H1 (cell line): ENCODE measurements at regions not wholly inside any gene's neighbourhood (a gene's known extent, or its start where the extent isn't known, plus 50 kb on each side); places are given as distances from the start of the nearest gene placed in this dataset.
A peak's percentile ranks its signal among the peaks of the same experiment; 100 is the strongest.

Experiments used
- CTCF ChIA-PET: fragments of 300-600 bp; sonication (Branson Sonifier 250); formaldehyde crosslinking; loops from one replicate; lab custom pipeline; 2021; ENCODE audit not compliant: partially characterized antibody; lab: Charles Lee
- POLR2A ChIA-PET: fragments of 300-600 bp; sonication (Branson Sonifier 250); formaldehyde crosslinking; loops from one replicate; lab custom pipeline; 2021; ENCODE audit warnings: inconsistent platforms; ENCODE audit not compliant: partially characterized antibody; lab: Charles Lee
- DNase-seq, 2 experiments: peaks; one replicate each; pipeline versions ENCODE4 v3.0.0 to v3.0.0-alpha.2; 2010 to 2022; ENCODE audit warnings: low spot score in 2 of 2, low read depth in 1 of 2, mixed read lengths in 1 of 2
- FAIRE-seq: peaks from 2 replicates; lab custom pipeline; 2011; peaks lifted over from hg19 to GRCh38; lab: Jason Lieb, UNC
- H2AFZ ChIP-seq: 2 replicates; pipeline ENCODE4 v1.8.1; 2012; ENCODE audit warnings: low read length, inconsistent platforms
- H2AK5ac ChIP-seq: 2 replicates; pipeline ENCODE4 v1.6.1; 2013; ENCODE audit warnings: low read depth, low read length
- H2BK120ac ChIP-seq: replicated peaks from 2 replicates; pipeline ENCODE3; 2013; ENCODE audit warnings: low read depth, low read length, inconsistent platforms
- H2BK12ac ChIP-seq: 2 replicates; pipeline ENCODE4 v1.6.1; 2013; ENCODE audit warnings: low read depth, low read length
- H2BK15ac ChIP-seq: 2 replicates; pipeline ENCODE4 v1.6.1; 2013; ENCODE audit warnings: low read length
- H2BK20ac ChIP-seq: 2 replicates; pipeline ENCODE4 v1.6.1; 2013; ENCODE audit warnings: low read length
- H2BK5ac ChIP-seq: 2 replicates; pipeline ENCODE4 v1.6.1; 2013; ENCODE audit warnings: low read depth, low read length
- H3K14ac ChIP-seq: 2 replicates; pipeline ENCODE4 v1.6.1; 2013; ENCODE audit warnings: inconsistent platforms; ENCODE audit not compliant: insufficient read length
- H3K18ac ChIP-seq: 2 replicates; pipeline ENCODE4 v1.6.1; 2013; ENCODE audit warnings: low read length; ENCODE audit errors: extremely low read depth
- H3K23ac ChIP-seq: 2 replicates; pipeline ENCODE4 v1.6.1; 2013; ENCODE audit warnings: inconsistent platforms; ENCODE audit not compliant: insufficient read length
- H3K23me2 ChIP-seq: 2 replicates; pipeline ENCODE4 v1.6.1; 2013; ENCODE audit warnings: low read depth, low read length
- H3K27ac ChIP-seq: 2 replicates; pipeline ENCODE4 v1.6.1; 2011; ENCODE audit warnings: low read depth, low read length, inconsistent platforms
- H3K27me3 ChIP-seq, 4 experiments: replicated peaks in 1 of 4; 1 replicate in 1 of 4; 2 replicates in 3 of 4; pipeline versions ENCODE4 v1.6.1 to v1.8.1; 2011 to 2013; ENCODE audit warnings: low read length in 3 of 4, mild to moderate bottlenecking in 3 of 4, inconsistent platforms in 2 of 4, mixed read lengths in 2 of 4, moderate library complexity in 1 of 4; ENCODE audit not compliant: control insufficient read depth in 3 of 4, insufficient read depth in 3 of 4; ENCODE audit errors: extremely low read depth in 1 of 4
- H3K36me3 ChIP-seq, 4 experiments: 2 replicates each; pipeline versions ENCODE4 v1.6.1 to v1.8.1; 2011 to 2013; ENCODE audit warnings: mild to moderate bottlenecking in 4 of 4, low read length in 3 of 4, moderate library complexity in 2 of 4, control low read depth in 1 of 4, inconsistent platforms in 1 of 4; ENCODE audit not compliant: insufficient read depth in 4 of 4, control insufficient read depth in 2 of 4
- H3K4ac ChIP-seq: replicated peaks from 2 replicates; pipeline ENCODE3; 2013; ENCODE audit warnings: low read length, low read depth, mixed read lengths, inconsistent platforms; ENCODE audit not compliant: insufficient read length
- H3K4me1 ChIP-seq, 4 experiments: replicated peaks in 1 of 4; 1 replicate in 1 of 4; 2 replicates in 3 of 4; pipeline versions ENCODE4 v1.6.1 to v1.8.1; 2011 to 2013; ENCODE audit warnings: low read length in 3 of 4, inconsistent platforms in 2 of 4, mixed read lengths in 1 of 4; ENCODE audit not compliant: insufficient read depth in 4 of 4, control insufficient read depth in 3 of 4
- H3K4me2 ChIP-seq, 2 experiments: 2 replicates each; pipeline versions ENCODE4 v1.6.1 to v1.8.1; 2011 to 2013; ENCODE audit warnings: low read depth in 2 of 2, low read length in 2 of 2, control low read depth in 1 of 2, inconsistent platforms in 1 of 2, mild to moderate bottlenecking in 1 of 2; ENCODE audit not compliant: insufficient read depth in 1 of 2
- H3K4me3 ChIP-seq, 4 experiments: fragments of 200-600, 300-600 bp in 1 of 4; sonication (generic), shearing (Covaris generic), sonication (Bioruptor Twin) in 1 of 4; 2 replicates each; pipeline versions ENCODE4 v1.5.1 to v1.8.1; 2011 to 2016; ENCODE audit warnings: low read length in 4 of 4, low read depth in 3 of 4, control low read depth in 2 of 4, inconsistent platforms in 2 of 4, mild to moderate bottlenecking in 2 of 4, mixed read lengths in 1 of 4, moderate library complexity in 1 of 4; ENCODE audit not compliant: insufficient read depth in 2 of 4; ENCODE audit errors: extremely low read depth in 1 of 4
- H3K56ac ChIP-seq: replicated peaks from 2 replicates; pipeline ENCODE3; 2013; ENCODE audit warnings: low read depth, mild to moderate bottlenecking, mixed read lengths, low read length, inconsistent platforms; ENCODE audit not compliant: insufficient read length
- H3K79me1 ChIP-seq: 2 replicates; pipeline ENCODE4 v1.6.1; 2013; ENCODE audit warnings: low read depth, low read length, control low read depth
- H3K79me2 ChIP-seq, 2 experiments: 2 replicates each; pipeline versions ENCODE4 v1.6.1 to v1.8.1; 2012 to 2013; ENCODE audit warnings: low read length in 2 of 2, mild to moderate bottlenecking in 2 of 2, inconsistent platforms in 1 of 2; ENCODE audit not compliant: insufficient read depth in 2 of 2, control insufficient read depth in 1 of 2
- H3K9ac ChIP-seq, 4 experiments: replicated peaks in 1 of 4; 1 replicate in 1 of 4; 2 replicates in 3 of 4; pipeline versions ENCODE4 v1.6.1 to v1.8.1; 2011 to 2013; ENCODE audit warnings: low read depth in 3 of 4, low read length in 3 of 4, control low read depth in 2 of 4, mild to moderate bottlenecking in 2 of 4, moderate library complexity in 2 of 4, inconsistent platforms in 1 of 4; ENCODE audit errors: extremely low read depth in 1 of 4
- H3K9me3 ChIP-seq, 2 experiments: 2 replicates each; pipeline versions ENCODE4 v1.6.1 to v1.8.1; 2012 to 2013; ENCODE audit warnings: mild to moderate bottlenecking in 2 of 2, moderate library complexity in 2 of 2, control low read depth in 1 of 2, inconsistent platforms in 1 of 2, low read depth in 1 of 2, low read length in 1 of 2, mixed read lengths in 1 of 2; ENCODE audit not compliant: insufficient read depth in 2 of 2
- H4K20me1 ChIP-seq, 2 experiments: replicated peaks in 1 of 2; 2 replicates each; pipeline versions ENCODE3 to v1.8.1; 2011 to 2013; ENCODE audit warnings: inconsistent platforms in 2 of 2, low read length in 2 of 2, mild to moderate bottlenecking in 1 of 2; ENCODE audit not compliant: insufficient read depth in 2 of 2, control insufficient read depth in 1 of 2
- H4K5ac ChIP-seq: 2 replicates; pipeline ENCODE4 v1.6.1; 2013; ENCODE audit warnings: low read length, low read depth, mixed read lengths, inconsistent platforms; ENCODE audit not compliant: insufficient read length
- H4K8ac ChIP-seq: 2 replicates; pipeline ENCODE4 v1.8.0; 2013; ENCODE audit warnings: mild to moderate bottlenecking, moderate library complexity, low read length, inconsistent platforms; ENCODE audit not compliant: insufficient read depth; ENCODE audit errors: extremely low read depth
- H4K91ac ChIP-seq: replicated peaks from 2 replicates; pipeline ENCODE3; 2013; ENCODE audit warnings: low read length, mixed read lengths, inconsistent platforms; ENCODE audit not compliant: insufficient read length
- BRCA1 ChIP-seq: IDR thresholded peaks from 2 replicates; pipeline ENCODE4 v1.6.1; 2012; ENCODE audit warnings: low read depth, low read length, improper control_type of control experiment
- SP2 ChIP-seq: IDR thresholded peaks from 2 replicates; pipeline ENCODE4 v1.6.1; 2012; ENCODE audit warnings: mild to moderate bottlenecking, low read length, inconsistent platforms
- SUZ12 ChIP-seq: fragments of 200-600 bp; sonication (generic); IDR thresholded peaks from 2 replicates; pipeline ENCODE4 v1.6.1; 2012; ENCODE audit warnings: mild to moderate bottlenecking, inconsistent platforms, low read length, moderate library complexity, mixed read lengths
- WGBS, 2 experiments: shearing (Covaris generic) in 1 of 2; methylation state at CpG; one replicate each; pipeline versions ENCODE4 v1.1.6 to v1.1.7; 2013 to 2015; ENCODE audit warnings: low lambda C conversion rate in 2 of 2, mixed read lengths in 2 of 2, inconsistent platforms in 1 of 2, low coverage in 1 of 2, missing lambda C conversion rate in 1 of 2; ENCODE audit not compliant: insufficient replicate concordance in 2 of 2, insufficient coverage in 1 of 2, insufficient read length in 1 of 2; ENCODE audit errors: extremely low coverage in 1 of 2, missing lambda C conversion rate in 1 of 2; 5-methylcytosine and 5-hydroxymethylcytosine counted together

- DNase-seq (no peak), FAIRE-seq (no peak)
- Histone ChIP-seq H2BK20ac (no peak overlapping the region), H3K9ac (no peak overlapping the region), H2BK120ac (no peak overlapping the region), H2BK5ac (no peak overlapping the region), H4K5ac (no peak overlapping the region), H2AFZ (no peak overlapping the region), H3K27me3 (peaks cover 85 to 99% (median 98%) of the 10 kb centered on the region in 4 experiments), H3K23me2 (peaks cover 3% of the 10 kb centered on the region), H3K14ac (no peak overlapping the region), H3K56ac (no peak overlapping the region), H3K79me1 (no peaks in the 10 kb centered on the region), H3K79me2 (no peaks in the 10 kb centered on the region), H3K36me3 (no peaks in the 10 kb centered on the region), H4K91ac (no peak overlapping the region), H2BK12ac (no peak overlapping the region), H2BK15ac (no peak overlapping the region), H3K18ac (no peak overlapping the region), H3K4me3 (no peak overlapping the region), H3K4ac (no peak overlapping the region), H3K9me3 (no peaks in the 10 kb centered on the region), H3K23ac (no peak overlapping the region), H3K27ac (no peak overlapping the region), H4K8ac (no peak overlapping the region), H3K4me1 (peaks cover 5 to 45% (median 21%) of the 10 kb centered on the region in 4 experiments), H3K4me2 (no peak overlapping the region), H4K20me1 (peaks cover 8 to 29% of the 10 kb centered on the region in 2 experiments), H2AK5ac (no peak overlapping the region)
- no peak for TF ChIP-seq BRCA1
- peak; percentile 14; the same call in 1 of the 2 replicates for TF ChIP-seq SUZ12
- TF ChIP-seq SP2, result no peak
- ChIA-PET POLR2A (interaction anchor here (1.2 to 4.4 kb wide), 3 partner anchors 9 to 27 kb away, joined by 3 to 28 read pairs (median 6); no protein-coding TSS in a partner anchor), CTCF (interaction anchor here (0.9 to 15.5 kb wide), 2 partner anchors 21 to 28 kb away, joined by 4 to 145 read pairs; no protein-coding TSS in a partner anchor)
- WGBS, 2 experiments, result 35% methylated on average over 4 of the region's 4 CpGs; no CpG with 5 or more reads in 1 of the 2 experiments
Measured at GRCh38 chr15:89395996-89396395, 61.4 kb upstream of the POLG start.
